Right ventricle myocardium inferior (tissue), 1 donor: ENCODE measurements at regions not wholly inside any gene's neighbourhood (a gene's known extent, or its start where the extent isn't known, plus 50 kb on each side); places are given as distances from the start of the nearest gene placed in this dataset.

Source experiments
- ATAC-seq: fragments of 200-7000 bp; cut with Tn5 transposase; one replicate; pipeline ENCODE4 v1.9.1; 2020; ENCODE audit warnings: mild to moderate bottlenecking, moderate library complexity
- DNase-seq: peaks from one replicate; pipeline ENCODE4 v3.0.0; 2021; ENCODE audit errors: missing footprints
- intact Hi-C: fragments of 100-400 bp; cut with DNase I; formaldehyde crosslinking; loops from one replicate; pipeline ENCODE4 v1.11.0; 2022
- donor health status: DM: no; HTN: yes; CAD: no; lungs with severe emphysema.

GRCh38 chr2:147051814-147052213, 793.0 kb upstream of the ACVR2A start:
- intact Hi-C loops: no loop called here
- ATAC-seq: no peak
- no peak for DNase-seq

- intact Hi-C loops: no loop called here
- no peak for DNase-seq
- no peak for ATAC-seq
Measured at GRCh38 chr2:147051248-147051647, 793.6 kb upstream of the ACVR2A start.

- intact Hi-C loops: loop anchor here (10.0 kb wide), 1 partner anchor 865 kb away; no protein-coding TSS in a partner anchor
- ATAC-seq (no peak), DNase-seq (no peak)
Measured at GRCh38 chr2:147049957-147050356, 794.9 kb upstream of the ACVR2A start.

- DNase-seq (no peak), ATAC-seq (no peak)
- intact Hi-C loops: loop anchor here (10.0 kb wide), 1 partner anchor 868 kb away; no protein-coding TSS in a partner anchor
Measured at GRCh38 chr2:147046473-147046872, 798.4 kb upstream of the ACVR2A start.

GRCh38 chr2:147045113-147045512, 799.7 kb upstream of the ACVR2A start:
- no peak for DNase-seq
- intact Hi-C loops: loop anchor here (10.0 kb wide), 1 partner anchor 870 kb away; no protein-coding TSS in a partner anchor

GRCh38 chr2:147041121-147041494, 803.7 kb upstream of the ACVR2A start:
- no peak for ATAC-seq
- intact Hi-C loops: loop anchor here (10.0 kb wide), 1 partner anchor 874 kb away; no protein-coding TSS in a partner anchor
- DNase-seq: no peak

More at GRCh38 chr2:147045113-147045512, 799.7 kb upstream of the ACVR2A start:
- no peak for ATAC-seq

GRCh38 chr2:147040298-147041120, 804.3 kb upstream of the ACVR2A start:
- intact Hi-C loops: loop anchor here (10.0 kb wide), 1 partner anchor 874 kb away; no protein-coding TSS in a partner anchor
- DNase-seq (no peak), ATAC-seq (no peak)

- intact Hi-C loops: no loop called here
- no peak for ATAC-seq
- DNase-seq: no peak
Measured at GRCh38 chr2:147037048-147037447, 807.8 kb upstream of the ACVR2A start.

GRCh38 chr2:147033044-147033443, 811.8 kb upstream of the ACVR2A start:
- DNase-seq (no peak), ATAC-seq (no peak)
- intact Hi-C loops: no loop called here

- DNase-seq: no peak
- no peak for ATAC-seq
- intact Hi-C loops: no loop called here
Measured at GRCh38 chr2:147031897-147032296, 812.9 kb upstream of the ACVR2A start.

- ATAC-seq: no peak
Measured at GRCh38 chr2:147030966-147031720, 813.7 kb upstream of the ACVR2A start.

GRCh38 chr2:147027436-147027835, 817.4 kb upstream of the ACVR2A start:
- no peak for DNase-seq
- ATAC-seq: no peak
- intact Hi-C loops: no loop called here

More at GRCh38 chr2:147030966-147031720, 813.7 kb upstream of the ACVR2A start:
- intact Hi-C loops: no loop called here
- DNase-seq: no peak

GRCh38 chr2:147026664-147027295, 818.0 kb upstream of the ACVR2A start:
- no peak for ATAC-seq
- intact Hi-C loops: no loop called here
- DNase-seq: no peak

GRCh38 chr2:147025646-147026585, 818.9 kb upstream of the ACVR2A start:
- intact Hi-C loops: no loop called here
- DNase-seq: no peak
- ATAC-seq: no peak

- intact Hi-C loops: no loop called here
- ATAC-seq: no peak
Measured at GRCh38 chr2:147019311-147019710, 825.5 kb upstream of the ACVR2A start.

GRCh38 chr2:147017951-147018645, 826.7 kb upstream of the ACVR2A start:
- intact Hi-C loops: no loop called here
- DNase-seq (no peak), ATAC-seq (no peak)

More at GRCh38 chr2:147019311-147019710, 825.5 kb upstream of the ACVR2A start:
- no peak for DNase-seq

- ATAC-seq: no peak
- DNase-seq: no peak
- intact Hi-C loops: no loop called here
Measured at GRCh38 chr2:147016181-147016580, 828.6 kb upstream of the ACVR2A start.

- no peak for ATAC-seq
- intact Hi-C loops: no loop called here
Measured at GRCh38 chr2:147015591-147015990, 829.2 kb upstream of the ACVR2A start.

More at GRCh38 chr2:147015591-147015990, 829.2 kb upstream of the ACVR2A start:
- no peak for DNase-seq
